ENCODE measurements at regions not wholly inside any gene's neighbourhood (a gene's known extent, or its start where the extent isn't known, plus 50 kb on each side); places are given as distances from the start of the nearest gene placed in this dataset.

- TF ChIP-seq REST (IDR thresholded peaks at IDR 0.05; ENCODE audit: unreplicated experiment), result no peak
Measured at GRCh38 chr2:187003611-187004010, 154.6 kb upstream of the ZSWIM2 start (continued).

GRCh38 chr2:187003038-187003554 is 154.1 kb upstream of the ZSWIM2 start:
- H3K36me3 Mint-ChIP-seq (ENCODE audit: low read depth), result no peaks in the 10 kb centered on the region; the same call in 2 of the 3 replicates
- no peak overlapping the region for H3K4me3 Mint-ChIP-seq
- Histone ChIP-seq H3K27ac (ENCODE audit: low read depth) (no peak overlapping the region), H3K27me3 (ENCODE audit: insufficient read depth) (no peaks in the 10 kb centered on the region), H3K4me1 (ENCODE audit: insufficient read depth) (no peaks in the 10 kb centered on the region), H3K79me2 (replicated peaks; ENCODE audit: insufficient read depth) (no peaks in the 10 kb centered on the region), H3K4me3 (no peak overlapping the region), H2AFZ (peak overlapping the region; percentile 48; the same call in 1 of the 2 replicates), H3F3A (replicated peaks; ENCODE audit: low read depth) (no peaks in the 10 kb centered on the region), H3K36me3 (ENCODE audit: insufficient read depth) (no peaks in the 10 kb centered on the region), H3K9me2 (ENCODE audit: insufficient read depth) (no peaks in the 10 kb centered on the region), H3K4me2 (no peak overlapping the region), H4K20me1 (replicated peaks; ENCODE audit: insufficient read depth) (no peaks in the 10 kb centered on the region)
- peaks cover 7% of the 10 kb centered on the region; the same call in 1 of the 3 replicates for H3K9me3 Mint-ChIP-seq
- no peak for TF ChIP-seq NANOG (IDR thresholded peaks at IDR 0.05; ENCODE audit: borderline replicate concordance)
- TF ChIP-seq EZH2phosphoT487 (IDR thresholded peaks at IDR 0.05; ENCODE audit: unreplicated experiment), result no peak
- TF ChIP-seq ZNF462 (CRISPR knock-in tag; IDR thresholded peaks at IDR 0.05), result no peak
- no peaks in the 10 kb centered on the region for H3K4me1 Mint-ChIP-seq
- H3K27ac Mint-ChIP-seq, result no peak overlapping the region
- ATAC-seq (no peak), DNase-seq (ENCODE audit: low spot score) (no peak)
- no peaks in the 10 kb centered on the region for H3K27me3 Mint-ChIP-seq (ENCODE audit: insufficient read depth, low read depth, poor library complexity)

Measured in GM23338 (cell line).